HEK293 (cell line): ENCODE measurements at regions not wholly inside any gene's neighbourhood (a gene's known extent, or its start where the extent isn't known, plus 50 kb on each side); places are given as distances from the start of the nearest gene placed in this dataset.

Experiments used
- CTCF ChIA-PET: fragments of 350-600 bp; formaldehyde crosslinking; extraction: SDS; loops from one replicate; lab custom pipeline; 2021; ENCODE audit warnings: antibody characterized with exemption; lab: Yijun Ruan, JAX
- POLR2A ChIA-PET: fragments of 300-600 bp; formaldehyde crosslinking; extraction: SDS; loops from one replicate; lab custom pipeline; 2020; ENCODE audit warnings: antibody characterized with exemption, inconsistent platforms; lab: Yijun Ruan, JAX
- H3K27ac ChIP-seq: fragments of 200-500 bp; sonication (Bioruptor generic); 2 replicates; pipeline ENCODE4 v1.5.1; 2014; ENCODE audit warnings: low read depth, low read length, control low read depth, inconsistent platforms; ENCODE audit errors: extremely low read depth
- H3K36me3 ChIP-seq, 2 experiments: fragments of 200-500 bp in 1 of 2; sonication (Bioruptor generic) in 1 of 2; 1 replicate in 1 of 2; 2 replicates in 1 of 2; pipeline ENCODE4 v1.5.1; 2014 to 2017; ENCODE audit warnings: inconsistent platforms in 2 of 2, low read length in 2 of 2; ENCODE audit not compliant: control insufficient read depth in 2 of 2, insufficient read depth in 1 of 2
- H3K4me1 ChIP-seq: fragments of 200-500 bp; sonication (Bioruptor generic); 2 replicates; pipeline ENCODE4 v1.5.1; 2014; ENCODE audit warnings: mild to moderate bottlenecking, low read length, inconsistent platforms; ENCODE audit not compliant: control insufficient read depth, insufficient read depth
- H3K4me3 ChIP-seq: 2 replicates; pipeline ENCODE4 v1.5.1; 2011; ENCODE audit warnings: low read depth, mild to moderate bottlenecking, control low read depth, low read length, moderate library complexity
- H3K9me3 ChIP-seq: fragments of 200-500 bp; sonication (Bioruptor generic); 2 replicates; pipeline ENCODE4 v1.5.1; 2014; ENCODE audit warnings: low read depth, low read length, inconsistent platforms; ENCODE audit not compliant: control insufficient read depth, insufficient read depth
- BCL6B ChIP-seq: fragments of 450-650 bp; formaldehyde crosslinking; IDR thresholded peaks from 2 replicates; pipeline ENCODE4 v1.5.1; 2017; ENCODE audit warnings: missing biosample characterization, missing genetic modification characterization
- KLF7 ChIP-seq: fragments of 450-650 bp; formaldehyde crosslinking; IDR thresholded peaks from 2 replicates; pipeline ENCODE4 v1.5.1; 2016; ENCODE audit warnings: missing biosample characterization, missing genetic modification characterization, borderline replicate concordance
- REST ChIP-seq: fragments of 450-650 bp; formaldehyde crosslinking; IDR thresholded peaks from 2 replicates; pipeline ENCODE4 v1.5.1; 2016; ENCODE audit warnings: missing biosample characterization, missing genetic modification characterization
- SALL2 ChIP-seq: fragments of 450-650 bp; formaldehyde crosslinking; IDR thresholded peaks from 2 replicates; pipeline ENCODE4 v1.5.0; 2017; ENCODE audit warnings: missing biosample characterization, mild to moderate bottlenecking, missing genetic modification characterization, borderline replicate concordance
- ZBTB10 ChIP-seq: fragments of 450-650 bp; formaldehyde crosslinking; IDR thresholded peaks from 2 replicates; pipeline ENCODE4 v1.5.1; 2016; ENCODE audit warnings: missing biosample characterization, missing genetic modification characterization
- ZNF140 ChIP-seq: fragments of 450-650 bp; formaldehyde crosslinking; IDR thresholded peaks from 2 replicates; pipeline ENCODE4 v1.5.1; 2016; ENCODE audit warnings: missing biosample characterization, missing genetic modification characterization
- ZNF148 ChIP-seq: fragments of 450-650 bp; formaldehyde crosslinking; IDR thresholded peaks from 2 replicates; pipeline ENCODE4 v1.5.0; 2017; ENCODE audit warnings: missing biosample characterization, missing genetic modification characterization, borderline replicate concordance
- ZNF174 ChIP-seq: fragments of 450-650 bp; formaldehyde crosslinking; IDR thresholded peaks from 2 replicates; pipeline ENCODE4 v1.5.0; 2017; ENCODE audit warnings: missing biosample characterization, mild to moderate bottlenecking, missing genetic modification characterization
- ZNF24 ChIP-seq: fragments of 450-650 bp; formaldehyde crosslinking; IDR thresholded peaks from 2 replicates; pipeline ENCODE4 v1.5.1; 2016; ENCODE audit warnings: missing biosample characterization, missing genetic modification characterization
- ZNF311 ChIP-seq: fragments of 450-650 bp; formaldehyde crosslinking; IDR thresholded peaks from 2 replicates; pipeline ENCODE4 v1.5.1; 2017; ENCODE audit warnings: missing biosample characterization, missing genetic modification characterization, borderline replicate concordance
- ZNF354C ChIP-seq: fragments of 450-650 bp; formaldehyde crosslinking; IDR thresholded peaks from 2 replicates; pipeline ENCODE4 v1.5.1; 2016; ENCODE audit warnings: missing biosample characterization, missing genetic modification characterization, low read depth, borderline replicate concordance
- ZNF600 ChIP-seq: fragments of 450-650 bp; formaldehyde crosslinking; IDR thresholded peaks from 2 replicates; pipeline ENCODE4 v1.5.1; 2016; ENCODE audit warnings: missing biosample characterization, missing genetic modification characterization
- ZNF621 ChIP-seq: fragments of 450-650 bp; formaldehyde crosslinking; IDR thresholded peaks from 2 replicates; pipeline ENCODE4 v1.5.1; 2017; ENCODE audit warnings: missing biosample characterization, missing genetic modification characterization
- ZNF629 ChIP-seq: fragments of 450-650 bp; formaldehyde crosslinking; IDR thresholded peaks from 2 replicates; pipeline ENCODE4 v1.5.1; 2017; ENCODE audit warnings: missing biosample characterization, missing genetic modification characterization
- ZNF654 ChIP-seq: fragments of 450-650 bp; formaldehyde crosslinking; IDR thresholded peaks from 2 replicates; pipeline ENCODE4 v1.5.1; 2016; ENCODE audit warnings: low read depth, missing biosample characterization, missing genetic modification characterization
- ZNF791 ChIP-seq: fragments of 450-650 bp; formaldehyde crosslinking; IDR thresholded peaks from 2 replicates; pipeline ENCODE4 v1.5.1; 2016; ENCODE audit warnings: missing biosample characterization, missing genetic modification characterization
- ZNF843 ChIP-seq: fragments of 450-650 bp; formaldehyde crosslinking; IDR thresholded peaks from 2 replicates; pipeline ENCODE4 v1.5.1; 2016; ENCODE audit warnings: missing biosample characterization, missing genetic modification characterization
- TF ChIP-seq, protein P1 (sequence below): fragments of 450-650 bp; formaldehyde crosslinking; IDR thresholded peaks from 2 replicates; pipeline ENCODE4 v1.5.1; 2016; ENCODE audit warnings: missing biosample characterization, missing genetic modification characterization
- TF ChIP-seq, protein P2 (sequence below): fragments of 450-650 bp; formaldehyde crosslinking; IDR thresholded peaks from 2 replicates; pipeline ENCODE4 v1.5.1; 2016; ENCODE audit warnings: missing biosample characterization, missing genetic modification characterization
- TF ChIP-seq, protein P3 (sequence below): fragments of 450-650 bp; formaldehyde crosslinking; IDR thresholded peaks from 2 replicates; pipeline ENCODE4 v1.5.1; 2016; ENCODE audit warnings: missing biosample characterization, missing genetic modification characterization

GRCh38 chr4:177964693-177965168 lies 522.5 kb upstream of the AGA start:
- H3K4me1 ChIP-seq = no peaks in the 10 kb centered on the region
- ChIA-PET CTCF (no interaction called here), POLR2A (no interaction called here)
- H3K4me3 ChIP-seq = no peak overlapping the region
- no peaks in the 10 kb centered on the region for H3K9me3 ChIP-seq
- H3K27ac ChIP-seq = no peak overlapping the region
- no peaks in the 10 kb centered on the region for H3K36me3 ChIP-seq
- TF ChIP-seq ZNF174 (tag by site-specific recombination) (no peak), ZNF140 (no peak), BCL6B (no peak), ZNF24 (no peak), ZNF629 (tag by site-specific recombination) (no peak), KLF7 (tag by site-specific recombination) (no peak), ZNF148 (tag by site-specific recombination) (no peak), ZNF600 (tag by site-specific recombination) (no peak), REST (tag by site-specific recombination) (no peak), ZNF311 (tag by site-specific recombination) (no peak), ZNF791 (tag by site-specific recombination) (no peak), ZNF354C (tag by site-specific recombination) (no peak), SALL2 (tag by site-specific recombination) (no peak), ZNF843 (tag by site-specific recombination) (no peak), ZNF621 (tag by site-specific recombination) (no peak), ZBTB10 (tag by site-specific recombination) (no peak), ZNF654 (tag by site-specific recombination) (no peak)
- TF ChIP-seq, protein P1, sequence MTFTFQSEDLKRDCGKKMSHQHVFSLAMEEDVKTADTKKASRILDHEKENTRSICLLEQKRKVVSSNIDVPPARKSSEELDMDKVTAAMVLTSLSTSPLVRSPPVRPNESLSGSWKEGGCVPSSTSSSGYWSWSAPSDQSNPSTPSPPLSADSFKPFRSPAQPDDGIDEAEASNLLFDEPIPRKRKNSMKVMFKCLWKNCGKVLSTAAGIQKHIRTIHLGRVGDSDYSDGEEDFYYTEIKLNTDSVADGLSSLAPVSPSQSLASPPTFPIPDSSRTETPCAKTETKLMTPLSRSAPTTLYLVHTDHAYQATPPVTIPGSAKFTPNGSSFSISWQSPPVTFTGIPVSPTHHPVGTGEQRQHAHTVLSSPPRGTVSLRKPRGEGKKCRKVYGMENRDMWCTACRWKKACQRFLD = no peak
- TF ChIP-seq, protein P2, sequence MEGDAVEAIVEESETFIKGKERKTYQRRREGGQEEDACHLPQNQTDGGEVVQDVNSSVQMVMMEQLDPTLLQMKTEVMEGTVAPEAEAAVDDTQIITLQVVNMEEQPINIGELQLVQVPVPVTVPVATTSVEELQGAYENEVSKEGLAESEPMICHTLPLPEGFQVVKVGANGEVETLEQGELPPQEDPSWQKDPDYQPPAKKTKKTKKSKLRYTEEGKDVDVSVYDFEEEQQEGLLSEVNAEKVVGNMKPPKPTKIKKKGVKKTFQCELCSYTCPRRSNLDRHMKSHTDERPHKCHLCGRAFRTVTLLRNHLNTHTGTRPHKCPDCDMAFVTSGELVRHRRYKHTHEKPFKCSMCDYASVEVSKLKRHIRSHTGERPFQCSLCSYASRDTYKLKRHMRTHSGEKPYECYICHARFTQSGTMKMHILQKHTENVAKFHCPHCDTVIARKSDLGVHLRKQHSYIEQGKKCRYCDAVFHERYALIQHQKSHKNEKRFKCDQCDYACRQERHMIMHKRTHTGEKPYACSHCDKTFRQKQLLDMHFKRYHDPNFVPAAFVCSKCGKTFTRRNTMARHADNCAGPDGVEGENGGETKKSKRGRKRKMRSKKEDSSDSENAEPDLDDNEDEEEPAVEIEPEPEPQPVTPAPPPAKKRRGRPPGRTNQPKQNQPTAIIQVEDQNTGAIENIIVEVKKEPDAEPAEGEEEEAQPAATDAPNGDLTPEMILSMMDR (tag by site-specific recombination) = no peak
- TF ChIP-seq, protein P3, sequence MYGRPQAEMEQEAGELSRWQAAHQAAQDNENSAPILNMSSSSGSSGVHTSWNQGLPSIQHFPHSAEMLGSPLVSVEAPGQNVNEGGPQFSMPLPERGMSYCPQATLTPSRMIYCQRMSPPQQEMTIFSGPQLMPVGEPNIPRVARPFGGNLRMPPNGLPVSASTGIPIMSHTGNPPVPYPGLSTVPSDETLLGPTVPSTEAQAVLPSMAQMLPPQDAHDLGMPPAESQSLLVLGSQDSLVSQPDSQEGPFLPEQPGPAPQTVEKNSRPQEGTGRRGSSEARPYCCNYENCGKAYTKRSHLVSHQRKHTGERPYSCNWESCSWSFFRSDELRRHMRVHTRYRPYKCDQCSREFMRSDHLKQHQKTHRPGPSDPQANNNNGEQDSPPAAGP (tag by site-specific recombination) = no peak
- TF ChIP-seq, all 188 proteins: peak for 0
